Progenitor cell of endocrine pancreas (in vitro differentiated cells): ENCODE measurements at regions not wholly inside any gene's neighbourhood (a gene's known extent, or its start where the extent isn't known, plus 50 kb on each side); places are given as distances from the start of the nearest gene placed in this dataset.

Experiments
- DNase-seq: peaks from one replicate; pipeline ENCODE4 v3.0.0; 2021; ENCODE audit warnings: low spot score; ENCODE audit not compliant: unreplicated experiment
- H3K27ac Mint-ChIP-seq: 2 replicates; pipeline ENCODE4 v1.8.0; 2021; ENCODE audit warnings: mild to moderate bottlenecking, moderate library complexity, mixed read lengths
- H3K27me3 Mint-ChIP-seq: 2 replicates; pipeline ENCODE4 v1.8.0; 2021; ENCODE audit warnings: mixed read lengths
- H3K36me3 Mint-ChIP-seq: 2 replicates; pipeline ENCODE4 v1.8.0; 2022; ENCODE audit warnings: mixed read lengths; ENCODE audit not compliant: insufficient read depth
- H3K4me1 Mint-ChIP-seq: 2 replicates; pipeline ENCODE4 v1.8.0; 2021; ENCODE audit warnings: low read depth, mixed read lengths
- H3K4me3 Mint-ChIP-seq: 2 replicates; pipeline ENCODE4 v1.8.0; 2021; ENCODE audit warnings: low read depth, mild to moderate bottlenecking, moderate library complexity, mixed read lengths
- H3K9me3 Mint-ChIP-seq: 2 replicates; pipeline ENCODE4 v1.8.0; 2021; ENCODE audit warnings: low read depth, mixed read lengths
- TF ChIP-seq, protein P1 (sequence below): fragments of 200-600 bp; sonication (generic); IDR thresholded peaks from one replicate; pipeline ENCODE4 v1.5.0; 2021; ENCODE audit warnings: antibody characterized with exemption, mild to moderate bottlenecking; ENCODE audit not compliant: unreplicated experiment

DNA sequence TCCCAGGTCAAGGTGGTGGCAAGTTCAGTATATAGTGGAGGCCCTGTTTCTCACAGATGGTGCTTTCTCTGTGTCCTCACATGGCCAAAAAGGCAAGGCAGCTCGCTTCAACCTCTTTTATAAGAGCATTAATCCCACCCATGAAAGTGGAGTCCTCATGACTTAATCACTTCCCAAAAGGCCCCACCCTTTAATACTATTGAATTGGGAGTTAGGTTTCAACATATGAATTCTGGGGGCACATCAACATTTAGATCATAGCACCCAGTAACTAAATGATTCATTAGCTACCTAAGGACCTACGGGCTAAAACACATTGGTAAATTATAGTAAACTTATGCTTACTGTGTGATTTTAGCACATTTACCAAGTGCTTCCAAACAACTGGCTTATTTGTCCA lies 317.9 kb downstream of the LTN1 start:
- Mint-ChIP-seq H3K4me3 (no peak overlapping the region), H3K4me1 (no peaks in the 10 kb centered on the region)

DNA sequence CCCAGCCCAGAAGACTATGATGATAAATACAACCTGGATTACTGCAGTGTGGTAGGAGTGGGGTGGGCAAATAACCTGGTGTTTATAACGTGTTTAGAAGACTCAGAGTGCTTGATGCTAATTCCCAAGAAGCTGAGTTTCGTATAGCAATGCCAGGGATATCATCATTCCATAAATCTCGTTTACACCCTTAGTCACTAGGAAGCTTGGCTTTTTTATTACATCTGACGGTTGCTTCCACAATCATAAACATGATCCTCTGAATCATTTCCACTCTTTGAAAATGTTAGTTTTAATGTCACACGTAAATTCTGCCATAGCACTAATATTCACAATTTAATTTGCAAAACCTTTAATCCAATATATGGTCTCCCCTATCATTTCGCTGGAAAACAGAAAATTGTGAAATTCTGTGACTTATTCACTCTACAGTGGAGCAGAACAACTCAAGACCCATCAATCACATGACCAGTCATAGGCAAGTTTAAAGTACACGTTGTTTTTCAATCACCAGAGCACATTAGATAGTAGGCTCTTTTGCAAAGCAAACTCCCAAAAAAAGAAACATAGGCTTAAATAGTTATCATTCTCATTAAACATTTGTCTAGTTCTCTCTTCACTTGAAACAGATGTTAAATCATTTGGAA lies 321.0 kb downstream of the LTN1 start:
- no peaks in the 10 kb centered on the region for H3K4me1 Mint-ChIP-seq
- TF ChIP-seq, protein P1, sequence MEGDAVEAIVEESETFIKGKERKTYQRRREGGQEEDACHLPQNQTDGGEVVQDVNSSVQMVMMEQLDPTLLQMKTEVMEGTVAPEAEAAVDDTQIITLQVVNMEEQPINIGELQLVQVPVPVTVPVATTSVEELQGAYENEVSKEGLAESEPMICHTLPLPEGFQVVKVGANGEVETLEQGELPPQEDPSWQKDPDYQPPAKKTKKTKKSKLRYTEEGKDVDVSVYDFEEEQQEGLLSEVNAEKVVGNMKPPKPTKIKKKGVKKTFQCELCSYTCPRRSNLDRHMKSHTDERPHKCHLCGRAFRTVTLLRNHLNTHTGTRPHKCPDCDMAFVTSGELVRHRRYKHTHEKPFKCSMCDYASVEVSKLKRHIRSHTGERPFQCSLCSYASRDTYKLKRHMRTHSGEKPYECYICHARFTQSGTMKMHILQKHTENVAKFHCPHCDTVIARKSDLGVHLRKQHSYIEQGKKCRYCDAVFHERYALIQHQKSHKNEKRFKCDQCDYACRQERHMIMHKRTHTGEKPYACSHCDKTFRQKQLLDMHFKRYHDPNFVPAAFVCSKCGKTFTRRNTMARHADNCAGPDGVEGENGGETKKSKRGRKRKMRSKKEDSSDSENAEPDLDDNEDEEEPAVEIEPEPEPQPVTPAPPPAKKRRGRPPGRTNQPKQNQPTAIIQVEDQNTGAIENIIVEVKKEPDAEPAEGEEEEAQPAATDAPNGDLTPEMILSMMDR = no peak
- H3K27me3 Mint-ChIP-seq = no peaks in the 10 kb centered on the region
- no peak for DNase-seq
- H3K27ac Mint-ChIP-seq = no peak overlapping the region
- H3K36me3 Mint-ChIP-seq = no peaks in the 10 kb centered on the region
- no peak overlapping the region for H3K4me3 Mint-ChIP-seq
- peaks cover 2% of the 10 kb centered on the region for H3K9me3 Mint-ChIP-seq

More for the DNA sequence above, 317.9 kb downstream of the LTN1 start:
- no peak for DNase-seq
- Mint-ChIP-seq H3K9me3 (no peaks in the 10 kb centered on the region), H3K27me3 (no peaks in the 10 kb centered on the region), H3K27ac (no peak overlapping the region), H3K36me3 (no peaks in the 10 kb centered on the region)
- TF ChIP-seq, protein P1 = no peak

DNA sequence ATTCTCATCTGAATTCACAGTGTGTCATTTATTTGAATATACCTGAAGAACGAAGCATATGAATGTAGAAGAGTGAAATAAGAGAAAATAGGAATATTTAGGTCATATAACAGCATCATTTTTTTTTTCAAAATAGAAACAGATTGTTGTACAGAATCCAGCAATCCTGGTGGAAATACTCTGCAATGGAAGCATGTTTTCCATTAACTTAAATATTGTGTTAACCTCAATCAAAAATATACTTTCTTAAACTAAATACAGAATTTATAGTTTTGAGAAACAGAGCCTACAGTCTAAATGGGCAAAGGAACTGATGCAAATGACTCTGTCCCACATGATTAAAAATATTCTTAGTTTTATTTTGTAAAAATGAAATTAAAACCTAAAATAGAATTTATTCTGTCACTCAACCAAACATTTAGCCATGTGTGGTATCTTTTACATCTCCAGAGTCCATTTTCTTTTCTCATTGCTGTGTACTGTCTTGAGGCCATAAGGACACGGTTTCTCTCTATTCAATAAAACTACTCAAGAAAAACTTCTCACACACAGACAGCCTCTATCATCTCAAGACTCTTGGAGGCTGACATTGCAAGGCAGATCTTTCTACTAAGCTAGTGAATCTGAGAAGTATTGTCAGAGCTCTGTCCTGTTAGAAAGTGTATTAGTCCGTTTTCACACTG lies 322.6 kb downstream of the LTN1 start:
- peaks cover 2% of the 10 kb centered on the region for H3K9me3 Mint-ChIP-seq
- H3K4me3 Mint-ChIP-seq = no peak overlapping the region
- TF ChIP-seq, protein P1 = no peak
- H3K36me3 Mint-ChIP-seq = no peaks in the 10 kb centered on the region
- no peaks in the 10 kb centered on the region for H3K4me1 Mint-ChIP-seq
- no peak for DNase-seq
- H3K27ac Mint-ChIP-seq = no peak overlapping the region
- no peaks in the 10 kb centered on the region for H3K27me3 Mint-ChIP-seq

DNA sequence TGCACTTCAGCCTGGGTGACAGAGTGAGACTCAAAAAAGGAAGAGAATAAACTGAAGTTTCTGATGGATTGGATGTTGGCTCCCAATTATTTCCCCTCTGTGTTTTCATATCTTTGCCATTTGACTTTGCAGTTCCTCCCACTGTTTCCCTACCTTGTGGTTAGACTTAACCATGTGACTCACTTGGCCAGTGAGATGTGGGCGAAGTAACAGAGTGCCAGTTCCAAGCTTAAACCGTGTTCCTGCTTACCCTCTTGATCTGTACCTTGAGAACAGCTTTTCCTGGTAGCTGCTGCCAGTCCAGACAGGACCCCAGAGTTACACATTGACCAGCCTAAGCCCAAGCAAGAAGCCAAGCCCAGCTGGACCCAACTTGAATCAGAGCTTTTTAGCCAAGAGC lies 323.4 kb downstream of the LTN1 start:
- no peak for DNase-seq
- TF ChIP-seq, protein P1 = no peak
- Mint-ChIP-seq H3K4me3 (no peak overlapping the region), H3K9me3 (peaks cover 2% of the 10 kb centered on the region), H3K4me1 (no peaks in the 10 kb centered on the region), H3K36me3 (no peaks in the 10 kb centered on the region), H3K27me3 (no peaks in the 10 kb centered on the region), H3K27ac (no peak overlapping the region)

DNA sequence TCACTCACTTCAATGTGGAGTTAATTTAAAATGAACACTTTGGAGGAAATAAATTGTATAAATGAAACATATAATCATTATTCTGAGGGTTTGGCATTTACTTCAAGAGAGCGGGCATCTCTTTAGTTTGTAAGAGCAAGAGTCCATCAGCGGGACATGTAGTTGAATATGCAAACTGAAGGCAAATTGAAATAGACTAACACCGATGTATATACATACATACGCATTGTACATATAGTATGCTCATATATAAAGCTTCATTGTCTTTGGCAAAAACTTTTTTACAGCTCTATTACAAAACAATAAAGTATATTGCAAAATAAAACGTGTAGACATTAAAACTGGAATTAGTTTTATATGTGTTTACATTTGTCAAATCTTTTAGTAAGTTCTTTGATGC lies 328.9 kb downstream of the LTN1 start:
- H3K4me1 Mint-ChIP-seq = peaks cover under 1% of the 10 kb centered on the region
- TF ChIP-seq, protein P1 = no peak
- H3K4me3 Mint-ChIP-seq = no peak overlapping the region
- no peaks in the 10 kb centered on the region for H3K27me3 Mint-ChIP-seq
- DNase-seq = no peak
- peaks cover 1% of the 10 kb centered on the region for H3K9me3 Mint-ChIP-seq
- H3K27ac Mint-ChIP-seq = no peak overlapping the region
- H3K36me3 Mint-ChIP-seq = no peaks in the 10 kb centered on the region
